Activated CD8-positive, alpha-beta memory T cell treated with anti-CD3 and anti-CD28 coated beads, Interleukin-2, amount 10 ng/mL, durations not matched to agents 7 days and 5 days (primary cell): ENCODE measurements at regions not wholly inside any gene's neighbourhood (a gene's known extent, or its start where the extent isn't known, plus 50 kb on each side); places are given as distances from the start of the nearest gene placed in this dataset.
"Not testable (repeated sequence)": the region's sequence is repeated elsewhere in the genome, so short reads cannot be mapped to it uniquely, and the experiment has no call there.

ENCODE experiments used
- ATAC-seq: fragments of 150-1000 bp; cut with Tn5 transposase; one replicate; pipeline ENCODE4 v1.10.0; 2021; ENCODE audit warnings: moderate library complexity
- CTCF ChIA-PET: fragments of 350-600 bp; sonication (Branson Sonifier 250); formaldehyde crosslinking; loops from one replicate; lab custom pipeline; 2021; ENCODE audit warnings: antibody characterized with exemption; lab: Charles Lee
- DNase-seq: peaks from one replicate; pipeline ENCODE4 v3.0.0-alpha.2; 2020
- H3K27ac Mint-ChIP-seq: one replicate; pipeline ENCODE4 v1.8.0; 2021; ENCODE audit warnings: mild to moderate bottlenecking, mixed read lengths
- H3K27me3 Mint-ChIP-seq: one replicate; pipeline ENCODE4 v1.8.0; 2021; ENCODE audit warnings: mixed read lengths
- H3K36me3 Mint-ChIP-seq: one replicate; pipeline ENCODE4 v1.8.0; 2021; ENCODE audit warnings: mild to moderate bottlenecking, mixed read lengths
- H3K4me1 Mint-ChIP-seq: one replicate; pipeline ENCODE4 v1.8.0; 2021; ENCODE audit warnings: mixed read lengths
- H3K4me3 Mint-ChIP-seq: one replicate; pipeline ENCODE4 v1.8.0; 2021; ENCODE audit warnings: mild to moderate bottlenecking, moderate library complexity, mixed read lengths
- H3K9me3 Mint-ChIP-seq: one replicate; pipeline ENCODE4 v1.8.0; 2022; ENCODE audit warnings: low read depth, mixed read lengths

- H3K4me3 Mint-ChIP-seq = no peak overlapping the region
- no peaks in the 10 kb centered on the region for H3K9me3 Mint-ChIP-seq
- ATAC-seq (no peak), DNase-seq (no peak)
- no peak overlapping the region for H3K27ac Mint-ChIP-seq
- no peaks in the 10 kb centered on the region for H3K4me1 Mint-ChIP-seq
- CTCF ChIA-PET = no interaction called here
- no peaks in the 10 kb centered on the region for H3K36me3 Mint-ChIP-seq
- H3K27me3 Mint-ChIP-seq = no peaks in the 10 kb centered on the region
Observed at GRCh38 chr4:144411700-144412099, 234.3 kb upstream of the HHIP start.

DNA sequence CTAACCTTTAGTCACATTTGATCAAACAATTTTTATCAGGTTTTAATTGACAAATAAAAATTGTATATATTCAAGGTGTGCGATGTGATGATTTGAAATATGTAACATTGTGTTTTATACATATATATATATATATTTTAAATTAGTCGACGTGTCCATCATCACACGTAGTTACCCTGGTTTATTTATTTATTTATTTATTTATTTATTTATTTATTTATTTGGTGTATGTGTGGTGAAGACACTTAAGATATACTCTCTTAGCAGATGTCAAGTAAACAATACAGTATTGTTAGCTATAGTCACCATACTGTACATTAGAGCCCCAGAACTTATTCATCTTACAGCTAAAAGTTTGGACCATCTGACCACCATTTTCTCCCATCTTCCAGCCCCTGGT is 224.9 kb upstream of the HHIP start:
- no peaks in the 10 kb centered on the region for H3K9me3 Mint-ChIP-seq

DNA sequence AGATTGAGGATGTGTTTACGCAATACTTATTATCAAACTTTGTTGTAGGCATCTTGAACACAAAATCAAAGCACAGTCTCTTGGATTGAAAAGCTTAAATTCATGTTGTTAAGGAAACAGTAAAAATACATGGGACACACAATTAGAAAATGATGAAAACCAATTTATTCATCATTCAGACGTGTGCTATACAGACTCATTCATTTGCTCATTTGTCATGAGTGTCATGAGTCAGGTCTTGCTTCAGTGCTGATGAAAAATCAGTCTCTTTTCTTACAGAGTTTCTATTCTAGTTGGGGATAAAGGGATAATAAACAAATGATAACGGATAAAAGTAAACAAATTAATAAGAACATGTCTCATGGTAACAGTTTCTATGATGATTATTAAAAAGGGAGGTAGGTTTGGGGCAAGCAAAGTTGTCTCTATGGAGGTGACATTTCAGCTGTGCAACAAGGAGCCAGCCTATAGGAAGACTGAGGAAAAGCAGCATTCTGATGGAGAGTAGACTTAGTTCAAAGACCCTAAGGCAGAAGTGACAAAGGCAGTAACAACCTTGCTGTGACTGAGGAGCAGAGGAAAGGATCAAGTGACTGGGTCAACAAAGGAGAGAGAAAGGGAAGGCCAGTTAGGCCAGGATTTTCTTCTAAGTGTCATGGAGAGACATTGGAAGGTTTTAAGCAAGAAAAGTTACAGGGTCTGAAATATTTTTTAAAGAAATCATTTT is 224.0 kb upstream of the HHIP start:
- ATAC-seq (no peak), DNase-seq (no peak)
- Mint-ChIP-seq H3K27ac (no peak overlapping the region), H3K4me3 (no peak overlapping the region), H3K36me3 (no peaks in the 10 kb centered on the region), H3K4me1 (no peaks in the 10 kb centered on the region), H3K9me3 (no peaks in the 10 kb centered on the region), H3K27me3 (no peaks in the 10 kb centered on the region)
- CTCF ChIA-PET = no interaction called here

More for the DNA sequence above, 224.9 kb upstream of the HHIP start:
- CTCF ChIA-PET = no interaction called here
- H3K4me1 Mint-ChIP-seq = no peaks in the 10 kb centered on the region
- DNase-seq (no peak), ATAC-seq (no peak)
- no peaks in the 10 kb centered on the region for H3K27me3 Mint-ChIP-seq
- no peak overlapping the region for H3K4me3 Mint-ChIP-seq
- H3K27ac Mint-ChIP-seq = no peak overlapping the region
- no peaks in the 10 kb centered on the region for H3K36me3 Mint-ChIP-seq

DNA sequence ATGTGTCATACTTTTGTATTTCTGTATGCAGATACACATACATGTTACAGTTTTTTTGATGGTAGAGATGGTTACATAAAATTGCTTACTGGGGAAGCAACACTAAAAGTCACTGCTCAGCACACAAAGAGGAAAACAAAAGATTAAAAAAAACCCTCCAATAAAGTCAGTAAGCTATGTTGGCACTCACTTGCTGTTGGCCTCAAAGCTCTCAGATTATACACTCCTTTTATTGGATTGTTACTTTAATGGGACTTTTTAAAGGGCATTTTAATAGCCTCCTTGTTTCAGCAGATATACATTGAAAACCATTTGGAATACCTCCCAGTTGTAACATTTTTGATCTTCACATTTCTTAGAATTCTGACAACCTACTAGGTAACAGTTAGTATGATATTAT is 222.0 kb upstream of the HHIP start:
- no peaks in the 10 kb centered on the region for H3K36me3 Mint-ChIP-seq
- CTCF ChIA-PET = no interaction called here
- no peak for DNase-seq
- H3K4me1 Mint-ChIP-seq = no peaks in the 10 kb centered on the region
- ATAC-seq = no peak
- H3K9me3 Mint-ChIP-seq = no peaks in the 10 kb centered on the region
- H3K4me3 Mint-ChIP-seq = no peak overlapping the region
- H3K27ac Mint-ChIP-seq = no peak overlapping the region
- no peaks in the 10 kb centered on the region for H3K27me3 Mint-ChIP-seq

GRCh38 chr4:144426023-144426422 is 219.9 kb upstream of the HHIP start:
- DNase-seq, H3K9me3 Mint-ChIP-seq, H3K4me1 Mint-ChIP-seq, H3K27me3 Mint-ChIP-seq, CTCF ChIA-PET, ATAC-seq, H3K27ac Mint-ChIP-seq, H3K4me3 Mint-ChIP-seq, H3K36me3 Mint-ChIP-seq: not testable (repeated sequence)

GRCh38 chr4:144442713-144443112 is 203.2 kb upstream of the HHIP start:
- Mint-ChIP-seq H3K27me3 (no peaks in the 10 kb centered on the region), H3K4me1 (no peaks in the 10 kb centered on the region), H3K36me3 (no peaks in the 10 kb centered on the region), H3K27ac (no peak overlapping the region), H3K9me3 (no peaks in the 10 kb centered on the region), H3K4me3 (no peak overlapping the region)
- no peak for ATAC-seq
- CTCF ChIA-PET = no interaction called here
- DNase-seq = no peak

GRCh38 chr4:144449611-144450010 is 196.3 kb upstream of the HHIP start:
- DNase-seq (no peak), ATAC-seq (no peak)
- H3K27me3 Mint-ChIP-seq = no peaks in the 10 kb centered on the region
- no peak overlapping the region for H3K4me3 Mint-ChIP-seq
- CTCF ChIA-PET = no interaction called here
- no peaks in the 10 kb centered on the region for H3K36me3 Mint-ChIP-seq
- H3K4me1 Mint-ChIP-seq = no peaks in the 10 kb centered on the region
- no peaks in the 10 kb centered on the region for H3K9me3 Mint-ChIP-seq
- H3K27ac Mint-ChIP-seq = no peak overlapping the region

GRCh38 chr4:144450526-144450925 is 195.4 kb upstream of the HHIP start:
- H3K4me1 Mint-ChIP-seq = no peaks in the 10 kb centered on the region
- no peak overlapping the region for H3K27ac Mint-ChIP-seq
- ATAC-seq (no peak), DNase-seq (no peak)
- CTCF ChIA-PET = no interaction called here
- H3K4me3 Mint-ChIP-seq = no peak overlapping the region
- H3K36me3 Mint-ChIP-seq = no peaks in the 10 kb centered on the region
- H3K27me3 Mint-ChIP-seq = no peaks in the 10 kb centered on the region
- H3K9me3 Mint-ChIP-seq = no peaks in the 10 kb centered on the region

- CTCF ChIA-PET = no interaction called here
- H3K9me3 Mint-ChIP-seq = no peaks in the 10 kb centered on the region
- no peaks in the 10 kb centered on the region for H3K27me3 Mint-ChIP-seq
- no peak overlapping the region for H3K4me3 Mint-ChIP-seq
- DNase-seq (no peak), ATAC-seq (no peak)
- H3K27ac Mint-ChIP-seq = no peak overlapping the region
- no peaks in the 10 kb centered on the region for H3K36me3 Mint-ChIP-seq
- H3K4me1 Mint-ChIP-seq = no peaks in the 10 kb centered on the region
Observed at GRCh38 chr4:144451766-144452450, 194.0 kb upstream of the HHIP start.

- CTCF ChIA-PET = no interaction called here
- Mint-ChIP-seq H3K9me3 (no peaks in the 10 kb centered on the region), H3K27ac (no peak overlapping the region), H3K4me3 (no peak overlapping the region), H3K36me3 (no peaks in the 10 kb centered on the region), H3K4me1 (no peaks in the 10 kb centered on the region), H3K27me3 (no peaks in the 10 kb centered on the region)
- DNase-seq (no peak), ATAC-seq (no peak)
Observed at GRCh38 chr4:144456196-144456595, 189.8 kb upstream of the HHIP start.

DNA sequence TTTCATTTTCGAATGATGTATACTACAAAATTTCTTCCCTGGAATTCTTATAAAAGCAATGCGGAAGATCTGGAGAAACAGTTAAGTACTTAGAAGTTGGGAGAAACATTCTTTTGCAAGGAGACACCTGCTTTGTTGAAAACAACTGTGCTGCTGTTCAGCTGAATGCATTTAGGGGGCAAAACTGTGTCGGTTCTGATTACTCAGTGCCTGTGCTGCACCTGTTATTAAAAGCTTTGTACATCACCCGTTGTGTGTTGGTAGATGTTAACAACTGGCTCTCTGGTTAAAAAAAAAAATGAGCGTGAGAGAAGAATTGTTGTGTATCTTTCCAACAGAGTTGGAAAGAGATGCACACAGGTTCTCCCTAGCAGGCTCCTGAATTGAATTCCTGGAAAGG is 184.1 kb upstream of the HHIP start:
- no peak for ATAC-seq
- Mint-ChIP-seq H3K4me3 (no peak overlapping the region), H3K9me3 (no peaks in the 10 kb centered on the region), H3K27ac (no peak overlapping the region), H3K4me1 (no peaks in the 10 kb centered on the region), H3K36me3 (no peaks in the 10 kb centered on the region), H3K27me3 (no peaks in the 10 kb centered on the region)
- DNase-seq = no peak
- CTCF ChIA-PET = no interaction called here

DNA sequence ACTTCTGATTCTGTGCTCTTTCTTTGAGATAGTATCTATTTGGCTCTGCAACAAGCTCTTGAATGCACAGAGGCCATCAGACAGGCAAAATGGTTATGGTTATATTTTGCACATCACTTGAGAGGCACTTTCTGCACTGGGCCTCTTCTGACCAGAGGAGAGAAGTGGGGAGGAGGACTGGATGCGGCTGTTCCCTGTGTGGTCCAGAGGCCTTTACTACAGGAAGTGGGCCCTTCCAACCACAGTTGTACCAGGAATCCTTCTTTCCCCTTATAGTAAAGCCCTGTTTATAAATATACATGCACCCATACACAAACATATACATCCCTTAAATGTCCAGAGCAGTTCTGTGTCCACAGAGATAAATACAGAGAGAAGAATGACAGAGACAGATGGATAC is 182.7 kb upstream of the HHIP start:
- CTCF ChIA-PET = no interaction called here
- ATAC-seq = no peak
- no peak for DNase-seq
- Mint-ChIP-seq H3K4me3 (no peak overlapping the region), H3K36me3 (no peaks in the 10 kb centered on the region), H3K9me3 (no peaks in the 10 kb centered on the region), H3K27me3 (no peaks in the 10 kb centered on the region), H3K4me1 (no peaks in the 10 kb centered on the region), H3K27ac (no peak overlapping the region)

GRCh38 chr4:144463896-144464295 is 182.1 kb upstream of the HHIP start:
- CTCF ChIA-PET = no interaction called here
- no peak for ATAC-seq

GRCh38 chr4:144465546-144465945 is 180.4 kb upstream of the HHIP start:
- no peak overlapping the region for H3K27ac Mint-ChIP-seq
- CTCF ChIA-PET = no interaction called here
- no peaks in the 10 kb centered on the region for H3K36me3 Mint-ChIP-seq
- H3K9me3 Mint-ChIP-seq = no peaks in the 10 kb centered on the region
- H3K27me3 Mint-ChIP-seq = no peaks in the 10 kb centered on the region
- H3K4me3 Mint-ChIP-seq = no peak overlapping the region
- H3K4me1 Mint-ChIP-seq = no peaks in the 10 kb centered on the region
- DNase-seq (no peak), ATAC-seq (no peak)

More at GRCh38 chr4:144463896-144464295, 182.1 kb upstream of the HHIP start:
- H3K27ac Mint-ChIP-seq = no peak overlapping the region
- no peaks in the 10 kb centered on the region for H3K27me3 Mint-ChIP-seq
- no peaks in the 10 kb centered on the region for H3K9me3 Mint-ChIP-seq
- no peaks in the 10 kb centered on the region for H3K4me1 Mint-ChIP-seq
- DNase-seq = no peak
- no peak overlapping the region for H3K4me3 Mint-ChIP-seq
- H3K36me3 Mint-ChIP-seq = no peaks in the 10 kb centered on the region
